Right lobe of liver (tissue), 4 donors: ENCODE measurements at regions not wholly inside any gene's neighbourhood (a gene's known extent, or its start where the extent isn't known, plus 50 kb on each side); places are given as distances from the start of the nearest gene placed in this dataset.

ENCODE experiments used
- POLR2A ChIP-seq: fragments of 450-650 bp; IDR thresholded peaks from one replicate; pipeline ENCODE4 v1.6.1; 2017; ENCODE audit warnings: antibody characterized with exemption, mild to moderate bottlenecking
- TF ChIP-seq, protein P1 (sequence below), 4 donors: fragments of 200-600 bp in 3 of 4; fragments of 450-650 bp in 1 of 4; IDR thresholded peaks; one replicate each; pipeline versions ENCODE4 v1.5.1 to v1.8.0; 2016 to 2022; ENCODE audit warnings: antibody characterized with exemption in 4 of 4, mild to moderate bottlenecking in 2 of 4
- donor health status: DM: no; HTN: no; CAD: no.
- donor health status: DM: no; HTN: no; CAD: no.
- donor health status: DM: no; HTN: yes; CAD: no.

- TF ChIP-seq, protein P1, sequence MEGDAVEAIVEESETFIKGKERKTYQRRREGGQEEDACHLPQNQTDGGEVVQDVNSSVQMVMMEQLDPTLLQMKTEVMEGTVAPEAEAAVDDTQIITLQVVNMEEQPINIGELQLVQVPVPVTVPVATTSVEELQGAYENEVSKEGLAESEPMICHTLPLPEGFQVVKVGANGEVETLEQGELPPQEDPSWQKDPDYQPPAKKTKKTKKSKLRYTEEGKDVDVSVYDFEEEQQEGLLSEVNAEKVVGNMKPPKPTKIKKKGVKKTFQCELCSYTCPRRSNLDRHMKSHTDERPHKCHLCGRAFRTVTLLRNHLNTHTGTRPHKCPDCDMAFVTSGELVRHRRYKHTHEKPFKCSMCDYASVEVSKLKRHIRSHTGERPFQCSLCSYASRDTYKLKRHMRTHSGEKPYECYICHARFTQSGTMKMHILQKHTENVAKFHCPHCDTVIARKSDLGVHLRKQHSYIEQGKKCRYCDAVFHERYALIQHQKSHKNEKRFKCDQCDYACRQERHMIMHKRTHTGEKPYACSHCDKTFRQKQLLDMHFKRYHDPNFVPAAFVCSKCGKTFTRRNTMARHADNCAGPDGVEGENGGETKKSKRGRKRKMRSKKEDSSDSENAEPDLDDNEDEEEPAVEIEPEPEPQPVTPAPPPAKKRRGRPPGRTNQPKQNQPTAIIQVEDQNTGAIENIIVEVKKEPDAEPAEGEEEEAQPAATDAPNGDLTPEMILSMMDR (IDR thresholded peaks at IDR 0.05) = no peak
- TF ChIP-seq POLR2A = no peak
These were observed 137.1 kb downstream of the CYB561 start for GRCh38 chr17:63309021-63309420.
